ENCODE measurements at regions not wholly inside any gene's neighbourhood (a gene's known extent, or its start where the extent isn't known, plus 50 kb on each side); places are given as distances from the start of the nearest gene placed in this dataset.

- no peak for TF ChIP-seq CTCF (IDR thresholded peaks at IDR 0.05; ENCODE audit: low read length)
- TF ChIP-seq EZH2 (IDR thresholded peaks at IDR 0.05; ENCODE audit: borderline replicate concordance, low read length), result no peak
Observed at GRCh38 chr3:164416491-164417222, 661.6 kb downstream of the SI start.
